H1 (cell line): ENCODE measurements at regions not wholly inside any gene's neighbourhood (a gene's known extent, or its start where the extent isn't known, plus 50 kb on each side); places are given as distances from the start of the nearest gene placed in this dataset.

ENCODE experiments used
- CREB1 ChIP-seq: IDR thresholded peaks from 2 replicates; pipeline ENCODE4 v1.6.1; 2012; ENCODE audit warnings: inconsistent platforms
- CTCF ChIP-seq, 3 experiments: IDR thresholded peaks; 1 replicate in 2 of 3; 2 replicates in 1 of 3; pipeline versions ENCODE4 v1.5.1 to v1.6.1; 2011; ENCODE audit warnings: low read length in 3 of 3, mild to moderate bottlenecking in 3 of 3, inconsistent platforms in 2 of 3, low read depth in 1 of 3, moderate library complexity in 1 of 3; ENCODE audit not compliant: insufficient read depth in 1 of 3; ENCODE audit errors: control extremely low read depth in 1 of 3
- POLR2A ChIP-seq, 2 experiments: IDR thresholded peaks; 1 replicate in 1 of 2; 2 replicates in 1 of 2; pipeline ENCODE4 v1.6.1; 2011; ENCODE audit warnings: low read depth in 2 of 2, low read length in 2 of 2, mild to moderate bottlenecking in 2 of 2; ENCODE audit errors: control extremely low read depth in 1 of 2
- POU5F1 ChIP-seq: IDR thresholded peaks from 2 replicates; pipeline ENCODE4 v1.6.1; 2011; ENCODE audit warnings: low read depth, mild to moderate bottlenecking, low read length, moderate library complexity

GRCh38 chr2:145411493-145411892 lies 891.6 kb upstream of the ZEB2 start:
- TF ChIP-seq CTCF (IDR thresholded peaks at IDR 0.05; ENCODE audit: control extremely low read depth in 1 of 3, insufficient read depth in 1 of 3, low read depth in 1 of 3, low read length in 3 of 3) (no peak), POLR2A (IDR thresholded peaks at IDR 0.05; ENCODE audit: control extremely low read depth in 1 of 2, low read depth in 2 of 2, low read length in 2 of 2) (no peak), POU5F1 (no peak), CREB1 (no peak)
